ENCODE measurements at regions not wholly inside any gene's neighbourhood (a gene's known extent, or its start where the extent isn't known, plus 50 kb on each side); places are given as distances from the start of the nearest gene placed in this dataset.

GRCh38 chr2:239696559-239697207 lies 295.9 kb upstream of the HDAC4 start:
- 87% methylated on average over 13 of the region's 13 CpGs for WGBS (ENCODE audit: insufficient coverage)
- H3K36me3 Mint-ChIP-seq: no peaks in the 10 kb centered on the region
- no peak for TF ChIP-seq CTCF (IDR thresholded peaks at IDR 0.05)
- no peak overlapping the region for H3K4me3 ChIP-seq (ENCODE audit: low read length)
- peaks cover 21 to 25% of the 10 kb centered on the region in 2 donors for H3K27me3 Mint-ChIP-seq (ENCODE audit: low read depth in 2 of 2)
- peaks cover 8% of the 10 kb centered on the region for H3K4me1 ChIP-seq (ENCODE audit: control insufficient read depth, insufficient read depth, low read length)
- no peak overlapping the region for H3K27ac Mint-ChIP-seq
- intact Hi-C loops (cut with micrococcal nuclease): no loop called here
- H3K27me3 ChIP-seq (ENCODE audit: control insufficient read depth, insufficient read depth, low read length): no peaks in the 10 kb centered on the region
- DNase-seq (no peak), ATAC-seq (no peak)
- H3K9me3 Mint-ChIP-seq: no peaks in the 10 kb centered on the region
- no peak overlapping the region for H3K27ac ChIP-seq (ENCODE audit: low read length)
- peaks cover 9 to 11% of the 10 kb centered on the region in 2 donors for H3K4me1 Mint-ChIP-seq
- no peaks in the 10 kb centered on the region for H3K9me3 ChIP-seq (ENCODE audit: control insufficient read depth, insufficient read depth, low read length)
- H3K4me3 Mint-ChIP-seq: no peak overlapping the region
- no peaks in the 10 kb centered on the region for H3K36me3 ChIP-seq (ENCODE audit: control insufficient read depth, insufficient read depth, low read length)

GRCh38 chr2:239695728-239696240 lies 295.0 kb upstream of the HDAC4 start:
- Histone ChIP-seq H3K36me3 (ENCODE audit: control insufficient read depth, insufficient read depth, low read length) (no peaks in the 10 kb centered on the region), H3K27ac (ENCODE audit: low read length) (no peak overlapping the region), H3K9me3 (ENCODE audit: control insufficient read depth, insufficient read depth, low read length) (no peaks in the 10 kb centered on the region), H3K27me3 (ENCODE audit: control insufficient read depth, insufficient read depth, low read length) (no peaks in the 10 kb centered on the region), H3K4me3 (ENCODE audit: low read length) (no peak overlapping the region), H3K4me1 (ENCODE audit: control insufficient read depth, insufficient read depth, low read length) (peaks cover 8% of the 10 kb centered on the region)
- Mint-ChIP-seq H3K4me3 (no peak overlapping the region), H3K27ac (no peak overlapping the region), H3K4me1 (peaks cover 9 to 11% of the 10 kb centered on the region in 2 donors), H3K27me3 (ENCODE audit: low read depth in 2 of 2) (peaks cover 19 to 25% of the 10 kb centered on the region in 2 donors), H3K9me3 (no peaks in the 10 kb centered on the region), H3K36me3 (no peaks in the 10 kb centered on the region)
- no peak for TF ChIP-seq CTCF (IDR thresholded peaks at IDR 0.05)
- DNase-seq (no peak), ATAC-seq (peak in 1 of 3 donors; percentile 83)
- intact Hi-C loops (cut with micrococcal nuclease): no loop called here
- 68% methylated on average over 14 of the region's 14 CpGs for WGBS (ENCODE audit: insufficient coverage)

- peaks cover 8% of the 10 kb centered on the region for H3K4me1 ChIP-seq (ENCODE audit: control insufficient read depth, insufficient read depth, low read length)
These were observed 294.4 kb upstream of the HDAC4 start for GRCh38 chr2:239695106-239695727.

More at GRCh38 chr2:239695106-239695727, 294.4 kb upstream of the HDAC4 start:
- H3K9me3 Mint-ChIP-seq: no peaks in the 10 kb centered on the region
- Histone ChIP-seq H3K36me3 (ENCODE audit: control insufficient read depth, insufficient read depth, low read length) (no peaks in the 10 kb centered on the region), H3K27me3 (ENCODE audit: control insufficient read depth, insufficient read depth, low read length) (no peaks in the 10 kb centered on the region), H3K4me3 (ENCODE audit: low read length) (no peak overlapping the region), H3K9me3 (ENCODE audit: control insufficient read depth, insufficient read depth, low read length) (no peaks in the 10 kb centered on the region), H3K27ac (ENCODE audit: low read length) (no peak overlapping the region)
- no peak overlapping the region for H3K27ac Mint-ChIP-seq
- 82% methylated on average over 6 of the region's 6 CpGs for WGBS (ENCODE audit: insufficient coverage)
- peaks cover 19 to 25% of the 10 kb centered on the region in 2 donors for H3K27me3 Mint-ChIP-seq (ENCODE audit: low read depth in 2 of 2)
- H3K4me3 Mint-ChIP-seq: no peak overlapping the region
- no peak for ATAC-seq
- H3K36me3 Mint-ChIP-seq: no peaks in the 10 kb centered on the region
- intact Hi-C loops (cut with micrococcal nuclease): no loop called here
- H3K4me1 Mint-ChIP-seq: peaks cover 9 to 11% of the 10 kb centered on the region in 2 donors
- DNase-seq: no peak
- no peak for TF ChIP-seq CTCF (IDR thresholded peaks at IDR 0.05)
